ACC112 (cell line): ENCODE measurements at regions not wholly inside any gene's neighbourhood (a gene's known extent, or its start where the extent isn't known, plus 50 kb on each side); places are given as distances from the start of the nearest gene placed in this dataset.

ENCODE experiments used
- H2AFZ ChIP-seq: fragments of 200-600 bp; sonication (generic); one replicate; pipeline ENCODE4 v1.6.0; 2017; ENCODE audit warnings: antibody characterized with exemption, low read length; ENCODE audit not compliant: unreplicated experiment
- H3K27ac ChIP-seq: fragments of 200-600 bp; sonication (generic); 2 replicates; pipeline ENCODE4 v1.5.1; 2014; ENCODE audit warnings: low read depth, mild to moderate bottlenecking, antibody characterized with exemption, low read length, moderate library complexity
- H3K27me3 ChIP-seq: fragments of 200-600 bp; sonication (generic); 2 replicates; pipeline ENCODE4 v1.6.1; 2014; ENCODE audit warnings: mild to moderate bottlenecking, antibody characterized with exemption, low read length, moderate library complexity, mixed read lengths; ENCODE audit not compliant: insufficient read depth
- H3K36me3 ChIP-seq: fragments of 200-600 bp; sonication (generic); 2 replicates; pipeline ENCODE4 v1.6.1; 2016; ENCODE audit warnings: mild to moderate bottlenecking, antibody characterized with exemption, low read length, moderate library complexity, mixed read lengths; ENCODE audit not compliant: insufficient read depth
- H3K4me1 ChIP-seq: fragments of 200-600 bp; sonication (generic); one replicate; pipeline ENCODE4 v1.6.1; 2016; ENCODE audit warnings: low read length, mixed read lengths; ENCODE audit not compliant: insufficient read depth, unreplicated experiment, control insufficient read depth
- H3K4me3 ChIP-seq: fragments of 200-600 bp; sonication (generic); 2 replicates; pipeline ENCODE4 v1.5.1; 2014; ENCODE audit warnings: mild to moderate bottlenecking, low read depth, low read length
- H3K79me2 ChIP-seq: fragments of 200-600 bp; sonication (generic); one replicate; pipeline ENCODE4 v1.6.0; 2016; ENCODE audit warnings: low read length; ENCODE audit not compliant: control insufficient read depth, unreplicated experiment, insufficient read depth

GRCh38 chr11:116420770-116421528 is 351.8 kb downstream of the BUD13 start:
- H3K27me3 ChIP-seq, result no peaks in the 10 kb centered on the region
- H3K4me1 ChIP-seq, result no peaks in the 10 kb centered on the region
- H2AFZ ChIP-seq, result no peak overlapping the region

DNA sequence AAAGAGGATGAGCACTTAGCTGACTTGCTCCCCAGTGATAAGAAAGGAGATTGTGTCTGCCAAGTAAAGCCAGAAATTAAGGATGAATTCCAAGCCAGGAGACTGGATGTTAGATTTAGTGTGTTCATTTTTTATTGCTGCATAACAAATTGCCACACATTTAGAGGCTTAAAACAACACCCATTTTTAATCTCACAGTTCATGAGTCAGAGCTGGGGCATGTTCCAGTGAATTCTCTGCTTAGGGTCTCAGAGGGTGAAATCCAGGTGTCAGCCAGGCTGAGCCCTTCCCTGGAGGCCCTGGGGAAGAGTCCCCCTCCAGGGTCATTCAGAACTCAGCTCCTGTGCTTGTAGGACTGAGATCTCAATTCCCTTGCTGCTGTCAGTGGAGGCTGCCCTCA is 352.8 kb downstream of the BUD13 start:
- no peaks in the 10 kb centered on the region for H3K79me2 ChIP-seq
- no peak overlapping the region for H3K4me3 ChIP-seq
- H3K27ac ChIP-seq, result no peak overlapping the region
- no peak overlapping the region for H2AFZ ChIP-seq
- H3K4me1 ChIP-seq, result no peaks in the 10 kb centered on the region
- H3K27me3 ChIP-seq, result no peaks in the 10 kb centered on the region
- no peaks in the 10 kb centered on the region for H3K36me3 ChIP-seq

More at GRCh38 chr11:116420770-116421528, 351.8 kb downstream of the BUD13 start:
- no peaks in the 10 kb centered on the region for H3K79me2 ChIP-seq
- H3K36me3 ChIP-seq, result no peaks in the 10 kb centered on the region
- H3K27ac ChIP-seq, result no peak overlapping the region
- H3K4me3 ChIP-seq, result no peak overlapping the region

DNA sequence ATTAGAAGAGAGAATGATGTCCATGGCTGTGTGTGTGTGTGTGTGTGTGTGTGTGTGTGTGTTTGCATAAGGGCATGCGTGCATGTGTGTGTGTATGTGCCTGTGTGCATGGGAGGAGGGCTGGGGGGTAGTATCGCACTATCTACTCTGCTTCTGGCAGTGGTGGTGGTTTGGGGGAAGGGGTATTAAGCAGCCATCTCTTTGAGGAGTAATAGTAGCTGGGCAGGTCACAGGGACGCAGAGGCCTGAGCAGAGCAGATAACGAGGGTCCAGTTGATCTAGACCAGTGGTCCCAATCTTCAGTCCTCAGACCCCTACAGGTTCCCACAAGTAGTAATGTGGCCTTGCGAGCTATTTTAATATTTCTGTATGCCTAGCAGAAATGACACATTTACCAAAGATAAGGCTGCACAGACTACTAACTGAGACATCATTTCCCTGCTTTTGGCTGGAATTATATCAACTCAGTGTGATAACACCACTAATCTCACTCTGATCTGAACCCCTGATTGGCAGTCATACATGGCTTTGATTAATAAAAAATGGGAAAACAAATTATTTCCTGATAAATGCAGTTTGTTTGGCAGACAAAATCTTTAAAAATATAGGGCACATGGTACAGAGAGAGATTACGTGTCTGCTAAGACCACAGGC is 354.3 kb downstream of the BUD13 start:
- H3K36me3 ChIP-seq, result no peaks in the 10 kb centered on the region
- no peaks in the 10 kb centered on the region for H3K4me1 ChIP-seq
- no peak overlapping the region for H3K27ac ChIP-seq

GRCh38 chr11:116416852-116417251 is 355.9 kb downstream of the BUD13 start:
- H3K4me3 ChIP-seq, result no peak overlapping the region
- no peaks in the 10 kb centered on the region for H3K4me1 ChIP-seq
- no peak overlapping the region for H3K27ac ChIP-seq
- H3K36me3 ChIP-seq, result no peaks in the 10 kb centered on the region
- no peaks in the 10 kb centered on the region for H3K27me3 ChIP-seq
- H2AFZ ChIP-seq, result no peak overlapping the region
- no peaks in the 10 kb centered on the region for H3K79me2 ChIP-seq

More for the DNA sequence above, 354.3 kb downstream of the BUD13 start:
- Histone ChIP-seq H3K79me2 (no peaks in the 10 kb centered on the region), H2AFZ (no peak overlapping the region), H3K4me3 (no peak overlapping the region), H3K27me3 (no peaks in the 10 kb centered on the region)

DNA sequence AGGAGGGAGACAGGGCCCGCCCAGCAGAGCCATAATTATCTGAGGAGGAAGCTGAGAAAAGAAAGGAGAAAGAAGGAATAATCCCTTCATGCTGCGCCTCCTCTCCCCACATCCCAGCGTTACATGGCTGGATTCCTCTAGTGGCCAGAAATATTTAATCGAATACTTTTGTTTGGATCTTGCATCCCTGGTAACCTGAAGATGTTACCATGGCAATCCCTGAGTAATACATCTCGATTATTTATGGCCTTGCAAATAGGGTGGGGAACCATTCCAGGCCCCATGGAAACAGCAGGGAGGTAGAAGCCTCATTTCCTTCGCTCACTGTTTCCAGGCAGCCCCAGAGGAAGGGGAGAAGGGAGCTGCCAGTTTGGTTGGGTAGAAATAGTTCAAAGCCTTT is 357.7 kb downstream of the BUD13 start:
- Histone ChIP-seq H3K4me3 (no peak overlapping the region), H3K27ac (no peak overlapping the region), H3K79me2 (no peaks in the 10 kb centered on the region), H2AFZ (no peak overlapping the region), H3K36me3 (no peaks in the 10 kb centered on the region), H3K27me3 (no peaks in the 10 kb centered on the region), H3K4me1 (no peaks in the 10 kb centered on the region)

- no peaks in the 10 kb centered on the region for H3K79me2 ChIP-seq
- no peak overlapping the region for H3K4me3 ChIP-seq
- H2AFZ ChIP-seq, result no peak overlapping the region
- H3K4me1 ChIP-seq, result no peaks in the 10 kb centered on the region
- H3K27ac ChIP-seq, result no peak overlapping the region
- no peaks in the 10 kb centered on the region for H3K36me3 ChIP-seq
- H3K27me3 ChIP-seq, result no peaks in the 10 kb centered on the region
Observed at GRCh38 chr11:116414357-116414880, 358.4 kb downstream of the BUD13 start.

GRCh38 chr11:116413301-116414242 is 359.2 kb downstream of the BUD13 start:
- no peaks in the 10 kb centered on the region for H3K36me3 ChIP-seq
- H3K4me3 ChIP-seq, result no peak overlapping the region
- H3K4me1 ChIP-seq, result no peaks in the 10 kb centered on the region
- no peaks in the 10 kb centered on the region for H3K79me2 ChIP-seq
- H3K27me3 ChIP-seq, result no peaks in the 10 kb centered on the region
- no peak overlapping the region for H2AFZ ChIP-seq
- no peak overlapping the region for H3K27ac ChIP-seq

DNA sequence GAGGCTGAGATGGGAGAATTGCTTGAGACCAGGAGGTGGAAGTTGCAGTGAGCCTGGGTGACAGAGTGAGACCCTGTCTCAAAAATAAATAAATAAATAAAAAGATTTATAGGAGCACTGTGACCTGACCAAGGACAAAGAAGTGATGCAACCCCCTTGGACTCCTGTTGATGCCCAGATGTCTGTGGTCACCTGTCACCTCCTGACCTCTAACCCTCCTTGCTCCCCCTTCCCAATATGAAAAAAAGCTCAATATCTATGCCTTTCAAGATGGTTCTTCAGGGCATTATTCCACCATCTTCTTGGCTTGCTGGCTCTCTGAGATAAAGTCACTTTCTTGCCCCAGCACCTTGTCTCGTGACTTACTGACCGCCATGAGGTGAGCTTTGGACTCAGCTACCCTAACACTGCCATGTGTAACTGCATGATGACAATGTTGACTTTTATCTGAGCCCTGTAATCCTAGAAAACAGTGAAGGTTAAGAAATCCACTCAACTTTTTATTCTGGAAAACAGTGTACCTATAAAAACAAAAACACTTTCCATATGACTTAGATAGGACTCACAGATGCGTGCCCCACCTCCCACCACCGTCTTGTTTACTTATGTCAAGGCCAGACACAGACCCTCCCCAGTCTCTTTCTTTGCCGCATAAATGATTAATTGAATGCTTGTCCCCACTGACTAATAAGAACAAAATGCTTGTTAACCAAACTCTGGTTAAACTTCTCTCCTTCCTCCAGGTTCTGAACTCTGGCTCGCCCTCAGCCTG is 360.5 kb downstream of the BUD13 start:
- Histone ChIP-seq H3K4me1 (no peaks in the 10 kb centered on the region), H3K4me3 (no peak overlapping the region), H3K36me3 (no peaks in the 10 kb centered on the region), H3K27me3 (no peaks in the 10 kb centered on the region), H2AFZ (no peak overlapping the region), H3K79me2 (no peaks in the 10 kb centered on the region), H3K27ac (no peak overlapping the region)

GRCh38 chr11:116409238-116409637 is 363.5 kb downstream of the BUD13 start:
- no peaks in the 10 kb centered on the region for H3K4me1 ChIP-seq
- no peak overlapping the region for H3K27ac ChIP-seq
- H3K36me3 ChIP-seq, result no peaks in the 10 kb centered on the region
- no peak overlapping the region for H2AFZ ChIP-seq
- no peaks in the 10 kb centered on the region for H3K79me2 ChIP-seq
- no peaks in the 10 kb centered on the region for H3K27me3 ChIP-seq
- H3K4me3 ChIP-seq, result no peak overlapping the region

- no peak overlapping the region for H3K27ac ChIP-seq
- no peaks in the 10 kb centered on the region for H3K27me3 ChIP-seq
- no peaks in the 10 kb centered on the region for H3K79me2 ChIP-seq
- H3K36me3 ChIP-seq, result no peaks in the 10 kb centered on the region
- H3K4me1 ChIP-seq, result no peaks in the 10 kb centered on the region
- no peak overlapping the region for H2AFZ ChIP-seq
- H3K4me3 ChIP-seq, result no peak overlapping the region
Observed at GRCh38 chr11:116406042-116406441, 366.7 kb downstream of the BUD13 start.
